ENCODE measurements at regions not wholly inside any gene's neighbourhood (a gene's known extent, or its start where the extent isn't known, plus 50 kb on each side); places are given as distances from the start of the nearest gene placed in this dataset.

- no peaks in the 10 kb centered on the region for H3K36me3 ChIP-seq (ENCODE audit: control insufficient read depth in 2 of 2, insufficient read depth in 1 of 2, low read length in 2 of 2)
- H3K4me1 ChIP-seq (ENCODE audit: control insufficient read depth, insufficient read depth, low read length), result no peaks in the 10 kb centered on the region
- POLR2A ChIA-PET, result no interaction called here
- H3K27ac ChIP-seq (ENCODE audit: extremely low read depth, low read depth, low read length), result no peak overlapping the region
- no peak for TF ChIP-seq ZNF48 (tag by site-specific recombination; IDR thresholded peaks at IDR 0.05)
- no peak for TF ChIP-seq ZNF133 (tag by site-specific recombination; IDR thresholded peaks at IDR 0.05)
- no peak for TF ChIP-seq ZNF596 (tag by site-specific recombination; IDR thresholded peaks at IDR 0.05)
- CTCF ChIA-PET, result interaction anchor here (2.2 kb wide), 1 partner anchor 10 kb away, joined by 6 read pairs; no protein-coding TSS in a partner anchor
- no peaks in the 10 kb centered on the region for H3K9me3 ChIP-seq (ENCODE audit: control insufficient read depth, insufficient read depth, low read depth, low read length)
- H3K4me3 ChIP-seq (ENCODE audit: low read depth, low read length), result no peak overlapping the region
These were observed 334.7 kb downstream of the DIRAS2 start for GRCh38 chr9:90307891-90308290.

GRCh38 chr9:90308691-90309090, 333.9 kb downstream of the DIRAS2 start:
- CTCF ChIA-PET, result interaction anchor here (2.2 kb wide), 1 partner anchor 10 kb away, joined by 6 read pairs; no protein-coding TSS in a partner anchor
- TF ChIP-seq ZNF239 (tag by site-specific recombination; IDR thresholded peaks at IDR 0.05) (no peak), CTCF (tag by site-specific recombination; IDR thresholded peaks at IDR 0.05) (no peak), ZNF341 (tag by site-specific recombination; IDR thresholded peaks at IDR 0.05; ENCODE audit: low read depth) (no peak), RBAK (tag by site-specific recombination; IDR thresholded peaks at IDR 0.05) (no peak), ZSCAN30 (tag by site-specific recombination; IDR thresholded peaks at IDR 0.05) (no peak), ZNF2 (tag by site-specific recombination; IDR thresholded peaks at IDR 0.05) (no peak), KLF8 (tag by site-specific recombination; IDR thresholded peaks at IDR 0.05) (no peak), ZNF501 (tag by site-specific recombination; IDR thresholded peaks at IDR 0.05) (no peak), GLIS2 (tag by site-specific recombination; IDR thresholded peaks at IDR 0.05) (no peak), ZNF660 (tag by site-specific recombination; IDR thresholded peaks at IDR 0.05) (no peak), ZNF133 (tag by site-specific recombination; IDR thresholded peaks at IDR 0.05) (no peak), GLI2 (tag by site-specific recombination; IDR thresholded peaks at IDR 0.05; ENCODE audit: borderline replicate concordance, low read depth) (no peak), ZNF558 (tag by site-specific recombination; IDR thresholded peaks at IDR 0.05) (no peak), KLF7 (tag by site-specific recombination; IDR thresholded peaks at IDR 0.05; ENCODE audit: borderline replicate concordance) (no peak), ZNF624 (tag by site-specific recombination; IDR thresholded peaks at IDR 0.05) (no peak), ZBTB20 (tag by site-specific recombination; IDR thresholded peaks at IDR 0.05) (no peak), ZNF654 (tag by site-specific recombination; IDR thresholded peaks at IDR 0.05; ENCODE audit: low read depth) (no peak), ZNF623 (tag by site-specific recombination; IDR thresholded peaks at IDR 0.05) (no peak), MYNN (tag by site-specific recombination; IDR thresholded peaks at IDR 0.05; ENCODE audit: borderline replicate concordance) (no peak), SALL2 (tag by site-specific recombination; IDR thresholded peaks at IDR 0.05; ENCODE audit: borderline replicate concordance) (no peak)
- H3K4me1 ChIP-seq (ENCODE audit: control insufficient read depth, insufficient read depth, low read length), result no peaks in the 10 kb centered on the region
- H3K9me3 ChIP-seq (ENCODE audit: control insufficient read depth, insufficient read depth, low read depth, low read length), result no peaks in the 10 kb centered on the region
- POLR2A ChIA-PET, result no interaction called here
- no peaks in the 10 kb centered on the region for H3K36me3 ChIP-seq (ENCODE audit: control insufficient read depth in 2 of 2, insufficient read depth in 1 of 2, low read length in 2 of 2)
- H3K4me3 ChIP-seq (ENCODE audit: low read depth, low read length), result no peak overlapping the region
- no peak overlapping the region for H3K27ac ChIP-seq (ENCODE audit: extremely low read depth, low read depth, low read length)

- no peaks in the 10 kb centered on the region for H3K36me3 ChIP-seq (ENCODE audit: control insufficient read depth in 2 of 2, insufficient read depth in 1 of 2, low read length in 2 of 2)
- H3K9me3 ChIP-seq (ENCODE audit: control insufficient read depth, insufficient read depth, low read depth, low read length), result no peaks in the 10 kb centered on the region
- ChIA-PET POLR2A (no interaction called here), CTCF (interaction anchor here (0.8 to 0.9 kb wide), 2 partner anchors 168 to 559 kb away, joined by 3 to 5 read pairs; no protein-coding TSS in a partner anchor)
- H3K4me3 ChIP-seq (ENCODE audit: low read depth, low read length), result no peak overlapping the region
- no peaks in the 10 kb centered on the region for H3K4me1 ChIP-seq (ENCODE audit: control insufficient read depth, insufficient read depth, low read length)
- H3K27ac ChIP-seq (ENCODE audit: extremely low read depth, low read depth, low read length), result no peak overlapping the region
- no peak for TF ChIP-seq ZNF549 (tag by site-specific recombination; IDR thresholded peaks at IDR 0.05)
- no peak for TF ChIP-seq PRDM10 (tag by site-specific recombination; IDR thresholded peaks at IDR 0.05)
- no peak for TF ChIP-seq ELK4 (IDR thresholded peaks at IDR 0.05; ENCODE audit: borderline replicate concordance, low read depth, low read length)
- no peak for TF ChIP-seq ZNF623 (tag by site-specific recombination; IDR thresholded peaks at IDR 0.05)
- no peak for TF ChIP-seq ZNF19 (tag by site-specific recombination; IDR thresholded peaks at IDR 0.05; ENCODE audit: low read depth)
- TF ChIP-seq ZFP3 (tag by site-specific recombination; IDR thresholded peaks at IDR 0.05; ENCODE audit: low read depth), result no peak
These were observed 332.7 kb downstream of the DIRAS2 start for GRCh38 chr9:90309809-90310520.
